ENCODE measurements at regions not wholly inside any gene's neighbourhood (a gene's known extent, or its start where the extent isn't known, plus 50 kb on each side); places are given as distances from the start of the nearest gene placed in this dataset.
"Not testable (repeated sequence)": the region's sequence is repeated elsewhere in the genome, so short reads cannot be mapped to it uniquely, and the experiment has no call there.

DNA sequence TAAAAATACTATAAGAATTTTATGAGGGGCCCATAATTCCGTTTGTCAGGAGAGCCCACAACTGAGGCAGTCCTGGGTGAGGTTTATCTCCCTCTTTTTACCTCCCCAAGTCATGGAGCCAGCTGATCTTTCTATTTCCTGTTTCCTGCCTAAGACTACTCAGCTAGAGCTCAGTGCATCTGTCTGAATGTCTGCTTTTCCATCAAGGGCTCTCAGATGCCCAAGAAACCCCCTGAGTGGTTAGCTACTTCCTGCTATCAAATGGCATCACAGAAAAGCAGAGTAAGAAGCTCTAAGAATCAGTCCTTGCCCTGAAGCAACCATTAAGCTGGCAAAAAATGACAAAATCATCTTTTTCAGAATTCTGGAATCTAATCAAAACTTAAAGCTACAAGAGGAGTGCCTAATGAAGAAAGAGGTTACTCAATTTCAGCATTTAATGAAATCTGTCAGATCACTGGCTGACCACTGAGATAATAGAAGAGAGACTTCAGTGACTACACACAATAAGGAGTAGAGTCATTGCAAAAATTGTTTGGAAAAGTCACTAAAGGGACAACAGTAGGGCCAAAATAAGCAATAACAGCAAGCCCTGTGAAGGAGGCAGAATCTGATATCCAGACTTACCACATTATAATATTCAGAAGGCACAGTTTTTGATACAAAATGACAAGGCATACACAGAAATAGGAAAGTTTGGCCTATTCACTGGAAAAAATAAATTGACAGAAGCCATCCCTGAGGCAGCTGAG, 150.1 kb downstream of the CYB561 start:
- Histone ChIP-seq H3K27me3 (ENCODE audit: low read depth) (no peaks in the 10 kb centered on the region), H3K9me3 (peaks cover 6% of the 10 kb centered on the region), H3K27ac (no peak overlapping the region), H3K4me1 (no peaks in the 10 kb centered on the region), H3K36me3 (no peaks in the 10 kb centered on the region), H3K4me3 (no peak overlapping the region)
- DNase-seq = no peak
- intact Hi-C loops (cut with DNase I) = no loop called here
- ATAC-seq = no peak
- no peak for TF ChIP-seq CTCF (IDR thresholded peaks at IDR 0.05)

DNA sequence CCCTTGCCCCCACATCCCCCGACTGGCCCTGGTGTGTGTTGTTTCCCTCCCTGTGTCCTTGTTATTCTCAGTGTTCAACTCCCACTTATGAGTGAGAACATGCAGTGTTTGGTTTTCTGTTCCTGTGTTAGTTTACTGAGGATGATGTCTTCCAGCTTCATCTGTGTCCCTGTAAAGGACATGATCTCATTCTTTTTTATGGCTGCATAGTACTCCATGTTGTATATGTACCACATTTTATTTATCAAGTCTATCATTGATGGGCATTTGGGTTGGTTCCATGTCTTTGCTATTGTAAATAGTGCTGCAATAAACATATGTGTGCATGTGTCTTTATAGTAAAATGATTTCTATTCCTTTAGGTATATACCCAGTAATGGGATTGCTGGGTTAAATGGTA, 147.2 kb downstream of the CYB561 start:
- not testable (repeated sequence) for ATAC-seq

DNA sequence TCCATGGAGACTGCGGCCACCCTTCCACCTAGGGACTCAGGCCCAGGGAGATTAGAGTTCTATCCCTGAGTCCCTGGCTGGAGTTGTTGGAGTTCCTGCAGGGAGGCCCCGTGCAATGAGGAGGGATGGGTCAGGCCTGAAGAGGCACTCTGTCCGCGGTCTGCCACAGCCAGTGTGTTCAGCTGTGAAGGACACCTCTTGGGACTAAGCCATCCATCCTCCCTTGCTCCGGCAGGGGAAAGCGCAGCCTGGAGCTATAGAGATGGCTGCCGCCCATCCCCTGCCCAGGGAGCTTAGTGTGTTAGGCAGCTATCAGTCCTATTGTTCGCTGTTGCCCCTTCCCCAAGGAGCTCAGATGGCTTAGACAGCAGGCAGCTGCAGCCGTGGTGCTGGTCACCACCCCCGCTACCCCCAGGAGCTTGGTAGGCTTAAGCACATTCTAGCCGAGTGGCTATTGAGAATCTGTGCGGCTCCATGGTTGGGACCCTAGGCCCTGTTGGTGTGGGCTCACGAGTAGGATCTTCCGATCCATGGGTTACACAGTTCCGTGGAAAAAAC, 141.3 kb downstream of the CYB561 start:
- Histone ChIP-seq H3K9me3 (no peaks in the 10 kb centered on the region), H3K27ac (no peak overlapping the region), H3K36me3 (no peaks in the 10 kb centered on the region), H3K27me3 (ENCODE audit: low read depth) (no peaks in the 10 kb centered on the region), H3K4me1 (no peaks in the 10 kb centered on the region), H3K4me3 (no peak overlapping the region)
- no peak for DNase-seq
- no peak for TF ChIP-seq CTCF (IDR thresholded peaks at IDR 0.05)
- no peak for ATAC-seq
- intact Hi-C loops (cut with DNase I) = no loop called here

More for the DNA sequence above, 147.2 kb downstream of the CYB561 start:
- H3K9me3 ChIP-seq; H3K36me3 ChIP-seq; H3K4me3 ChIP-seq; H3K27me3 ChIP-seq (ENCODE audit: low read depth); intact Hi-C loops (cut with DNase I); H3K4me1 ChIP-seq; H3K27ac ChIP-seq; DNase-seq: not testable (repeated sequence)

DNA sequence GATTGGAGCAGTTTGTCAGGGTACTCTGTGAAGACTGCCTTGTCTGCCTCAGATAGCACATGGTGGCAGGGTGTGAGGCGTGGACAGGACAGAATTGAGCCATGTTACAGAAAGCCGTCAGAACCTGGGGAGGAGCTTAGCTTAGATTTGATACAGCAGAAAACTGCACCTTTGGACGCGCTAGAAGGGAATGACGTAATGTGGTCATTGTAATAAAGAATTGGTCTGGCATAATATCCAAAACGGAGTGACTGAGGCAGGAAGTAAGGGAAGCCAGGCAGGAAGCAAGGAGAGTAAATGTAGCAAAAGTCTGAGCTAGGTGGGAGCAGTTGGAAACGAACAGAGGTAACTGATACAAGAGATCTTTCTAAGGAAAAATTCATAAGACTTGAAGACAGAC, 140.2 kb downstream of the CYB561 start:
- Histone ChIP-seq H3K27me3 (ENCODE audit: low read depth) (no peaks in the 10 kb centered on the region), H3K4me3 (no peak overlapping the region), H3K36me3 (no peaks in the 10 kb centered on the region), H3K27ac (no peak overlapping the region), H3K4me1 (no peaks in the 10 kb centered on the region), H3K9me3 (no peaks in the 10 kb centered on the region)
- no peak for TF ChIP-seq CTCF (IDR thresholded peaks at IDR 0.05)
- DNase-seq = no peak
- intact Hi-C loops (cut with DNase I) = no loop called here
- no peak for ATAC-seq

GRCh38 chr17:63306855-63307254, 139.3 kb downstream of the CYB561 start:
- Histone ChIP-seq H3K4me3 (no peak overlapping the region), H3K27ac (no peak overlapping the region), H3K4me1 (no peaks in the 10 kb centered on the region), H3K36me3 (no peaks in the 10 kb centered on the region), H3K27me3 (ENCODE audit: low read depth) (no peaks in the 10 kb centered on the region), H3K9me3 (no peaks in the 10 kb centered on the region)
- DNase-seq = no peak
- no peak for ATAC-seq
- intact Hi-C loops (cut with DNase I) = no loop called here
- TF ChIP-seq CTCF (IDR thresholded peaks at IDR 0.05) = no peak

GRCh38 chr17:63308272-63308671, 137.8 kb downstream of the CYB561 start:
- no peak overlapping the region for H3K27ac ChIP-seq
- TF ChIP-seq CTCF (IDR thresholded peaks at IDR 0.05) = no peak
- ATAC-seq (no peak), DNase-seq (no peak)
- intact Hi-C loops (cut with DNase I) = no loop called here
- H3K36me3 ChIP-seq = no peaks in the 10 kb centered on the region
- no peak overlapping the region for H3K4me3 ChIP-seq
- H3K27me3 ChIP-seq (ENCODE audit: low read depth) = no peaks in the 10 kb centered on the region
- H3K9me3 ChIP-seq = no peaks in the 10 kb centered on the region
- no peaks in the 10 kb centered on the region for H3K4me1 ChIP-seq
